MM.1S (cell line): ENCODE measurements at regions not wholly inside any gene's neighbourhood (a gene's known extent, or its start where the extent isn't known, plus 50 kb on each side); places are given as distances from the start of the nearest gene placed in this dataset.

Source experiments
- EZH2 ChIP-seq: fragments of 300-600 bp; sonication (generic); optimal IDR thresholded peaks from 2 replicates; pipeline ENCODE3; 2017; ENCODE audit warnings: low read depth, mild to moderate bottlenecking, antibody characterized with exemption, low read length, mixed read lengths
- EZH2phosphoT487 ChIP-seq: fragments of 300-600 bp; sonication (generic); IDR thresholded peaks from 2 replicates; pipeline ENCODE4 v1.6.1; 2018; ENCODE audit warnings: antibody characterized with exemption, low read length
- TF ChIP-seq, protein P1 (sequence below): fragments of 300-600 bp; sonication (generic); IDR thresholded peaks from 2 replicates; pipeline ENCODE4 v1.5.1; 2016; ENCODE audit warnings: antibody characterized with exemption, low read length, mixed read lengths

DNA sequence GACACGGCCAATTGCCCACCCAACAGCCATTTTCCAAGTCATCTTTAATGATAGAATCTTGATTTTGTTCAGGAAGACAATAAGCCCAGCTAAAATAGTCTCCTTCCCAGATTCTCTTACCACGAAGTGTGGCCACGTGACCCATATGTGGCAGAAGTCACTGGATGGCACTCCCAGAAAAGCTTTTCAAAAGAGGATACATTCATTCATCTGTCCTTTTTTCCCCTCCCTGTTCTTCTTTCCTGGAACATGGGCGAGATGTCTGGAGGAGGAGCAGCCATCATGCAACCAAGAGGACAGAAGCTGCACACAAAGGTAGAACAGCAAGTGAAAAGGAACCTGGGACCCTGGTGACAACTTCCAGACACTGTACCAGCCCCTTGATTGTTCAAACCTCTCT lies 174.7 kb downstream of the UACA start:
- TF ChIP-seq, protein P1, sequence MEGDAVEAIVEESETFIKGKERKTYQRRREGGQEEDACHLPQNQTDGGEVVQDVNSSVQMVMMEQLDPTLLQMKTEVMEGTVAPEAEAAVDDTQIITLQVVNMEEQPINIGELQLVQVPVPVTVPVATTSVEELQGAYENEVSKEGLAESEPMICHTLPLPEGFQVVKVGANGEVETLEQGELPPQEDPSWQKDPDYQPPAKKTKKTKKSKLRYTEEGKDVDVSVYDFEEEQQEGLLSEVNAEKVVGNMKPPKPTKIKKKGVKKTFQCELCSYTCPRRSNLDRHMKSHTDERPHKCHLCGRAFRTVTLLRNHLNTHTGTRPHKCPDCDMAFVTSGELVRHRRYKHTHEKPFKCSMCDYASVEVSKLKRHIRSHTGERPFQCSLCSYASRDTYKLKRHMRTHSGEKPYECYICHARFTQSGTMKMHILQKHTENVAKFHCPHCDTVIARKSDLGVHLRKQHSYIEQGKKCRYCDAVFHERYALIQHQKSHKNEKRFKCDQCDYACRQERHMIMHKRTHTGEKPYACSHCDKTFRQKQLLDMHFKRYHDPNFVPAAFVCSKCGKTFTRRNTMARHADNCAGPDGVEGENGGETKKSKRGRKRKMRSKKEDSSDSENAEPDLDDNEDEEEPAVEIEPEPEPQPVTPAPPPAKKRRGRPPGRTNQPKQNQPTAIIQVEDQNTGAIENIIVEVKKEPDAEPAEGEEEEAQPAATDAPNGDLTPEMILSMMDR: no peak
- no peak for TF ChIP-seq EZH2
- no peak for TF ChIP-seq EZH2phosphoT487
